HG02798 (cell line): ENCODE measurements at regions not wholly inside any gene's neighbourhood (a gene's known extent, or its start where the extent isn't known, plus 50 kb on each side); places are given as distances from the start of the nearest gene placed in this dataset.

Source experiments
- ATAC-seq: cut with Tn5 transposase; IDR thresholded peaks from one replicate; pipeline ENCODE4 v1.9.1; 2021; ENCODE audit warnings: mild to moderate bottlenecking; ENCODE audit not compliant: unreplicated experiment, poor library complexity

GRCh38 chr12:115094163-115094816 lies 410.3 kb upstream of the TBX3 start:
- no peak for ATAC-seq

DNA sequence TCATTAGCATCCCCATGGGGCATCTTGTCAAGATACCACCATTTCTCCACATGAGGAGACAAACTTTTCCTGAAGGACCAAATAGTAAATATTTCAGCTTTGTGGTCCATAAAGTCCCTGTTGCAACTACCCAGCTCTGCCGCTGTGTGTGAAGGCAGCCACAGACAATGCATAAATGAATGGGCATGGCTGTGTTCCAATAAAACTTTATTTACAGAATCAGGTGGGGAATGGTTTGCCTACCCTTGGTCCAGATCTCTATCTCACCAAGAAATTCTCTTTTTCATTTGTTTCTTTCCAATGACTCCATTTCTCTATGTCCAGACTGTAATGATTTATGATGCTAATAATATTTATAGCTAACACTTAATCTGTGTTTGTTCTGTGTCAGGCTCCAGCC lies 409.3 kb upstream of the TBX3 start:
- no peak for ATAC-seq

DNA sequence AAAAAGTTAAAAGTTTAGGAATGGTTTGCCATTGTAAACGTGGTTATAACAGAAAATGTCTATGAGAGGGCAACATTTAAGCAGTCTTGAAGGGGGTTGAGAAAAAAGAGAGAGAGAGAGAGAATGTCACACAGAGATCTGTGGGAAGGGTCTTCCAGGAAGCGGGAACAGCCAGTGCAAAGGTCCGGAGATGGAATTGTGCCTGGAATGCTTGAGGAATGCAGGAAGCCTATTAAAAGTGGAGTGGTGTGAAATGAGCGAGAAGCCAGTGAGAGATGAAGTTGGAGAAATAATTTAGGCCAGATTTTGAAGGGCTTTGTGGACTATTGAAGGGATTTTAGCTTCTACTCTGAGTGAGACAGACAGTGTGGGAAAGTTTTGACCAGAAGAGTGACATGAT lies 406.8 kb upstream of the TBX3 start:
- ATAC-seq: no peak

DNA sequence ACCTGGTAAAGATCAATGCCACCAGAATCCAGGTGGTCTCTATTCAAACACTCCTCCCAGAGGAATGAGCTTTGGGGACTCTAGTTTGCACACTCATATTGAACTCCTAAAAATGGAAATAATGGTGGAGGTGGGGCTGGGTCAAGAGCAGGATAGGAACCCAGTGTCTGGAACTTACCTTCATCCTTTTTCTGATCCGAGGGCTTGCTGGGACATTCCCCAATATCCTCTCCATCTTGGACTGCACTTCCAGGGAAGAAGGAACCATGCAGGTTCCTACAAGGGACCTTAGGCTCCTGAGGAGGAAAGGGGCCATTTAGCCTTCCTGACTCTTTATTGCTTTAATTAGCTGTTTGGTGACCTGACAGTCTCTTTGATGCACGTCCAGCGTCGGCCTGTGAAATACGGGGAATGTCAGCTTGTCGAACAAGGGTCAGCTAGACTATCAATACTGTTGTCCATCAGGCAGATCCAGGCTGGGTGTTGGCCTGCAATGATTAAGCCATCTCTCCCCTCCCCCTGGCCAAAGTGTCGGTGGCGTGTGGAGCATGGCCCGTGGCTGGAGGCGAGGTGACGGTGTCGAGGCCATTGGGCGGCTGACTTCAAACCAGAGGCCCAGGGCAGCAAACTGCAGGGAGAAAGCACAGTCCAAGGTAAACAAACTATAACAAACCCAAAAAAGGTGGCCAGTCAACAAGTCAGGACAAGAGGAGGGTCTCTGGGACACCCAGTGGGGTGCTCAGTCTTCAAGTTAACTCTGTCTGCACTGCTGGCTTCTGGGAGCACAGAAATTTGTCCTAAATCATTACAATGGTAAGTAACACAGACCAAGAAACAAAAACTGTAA lies 405.2 kb upstream of the TBX3 start:
- ATAC-seq: no peak

DNA sequence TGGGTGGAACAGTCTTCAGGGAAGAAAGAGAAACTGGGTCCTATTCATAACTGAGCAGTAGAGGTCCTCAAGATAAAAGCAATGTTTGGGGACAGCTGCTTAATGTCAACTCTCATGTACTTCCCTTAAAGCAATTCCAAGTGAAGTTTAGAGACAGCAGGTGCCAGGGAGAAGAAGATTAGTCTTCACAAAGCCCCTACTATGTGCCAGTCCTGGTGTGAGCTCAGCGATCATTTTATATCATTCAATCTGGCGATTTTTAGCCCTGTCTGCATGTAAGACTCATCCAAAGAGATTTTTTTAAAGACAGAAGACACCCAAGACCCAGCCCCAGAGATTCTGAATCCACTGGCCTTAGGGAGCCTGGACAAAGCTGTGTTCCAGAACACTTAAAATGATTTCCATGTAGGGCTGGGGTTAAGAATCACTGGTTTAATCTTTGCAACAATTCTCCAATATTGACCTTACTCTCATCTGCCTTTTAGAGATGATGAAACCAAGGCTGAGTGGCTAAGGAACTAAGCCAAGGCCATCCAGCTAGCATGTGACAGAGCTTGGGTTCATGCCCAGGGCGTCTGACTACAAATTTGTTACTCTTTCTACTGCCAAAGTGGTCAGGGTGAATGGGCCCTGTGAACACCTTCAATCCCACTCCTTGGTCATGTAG lies 404.5 kb upstream of the TBX3 start:
- ATAC-seq: no peak

GRCh38 chr12:115085594-115085993 lies 401.6 kb upstream of the TBX3 start:
- no peak for ATAC-seq

DNA sequence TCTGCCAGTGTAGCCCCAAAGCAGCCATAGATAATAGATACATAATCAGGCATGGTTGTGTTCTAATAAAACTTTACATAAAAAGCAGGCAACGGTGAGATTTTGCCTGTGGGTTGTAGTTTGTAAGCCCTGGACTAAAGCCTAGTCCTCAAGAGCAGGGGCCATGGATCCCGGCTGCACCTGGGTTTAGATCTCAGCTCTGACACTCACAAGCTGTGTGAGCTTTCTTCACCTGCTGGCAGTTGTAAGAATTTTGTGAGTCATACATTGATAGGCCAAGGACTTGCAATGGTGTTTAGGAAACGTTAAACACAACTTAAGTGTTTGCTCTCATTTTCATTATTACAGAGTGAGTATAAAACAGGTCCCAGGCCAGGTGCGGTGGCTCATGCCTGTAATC lies 395.8 kb upstream of the TBX3 start:
- ATAC-seq: no peak

- no peak for ATAC-seq
Measured at GRCh38 chr12:115078990-115079389, 395.0 kb upstream of the TBX3 start.

DNA sequence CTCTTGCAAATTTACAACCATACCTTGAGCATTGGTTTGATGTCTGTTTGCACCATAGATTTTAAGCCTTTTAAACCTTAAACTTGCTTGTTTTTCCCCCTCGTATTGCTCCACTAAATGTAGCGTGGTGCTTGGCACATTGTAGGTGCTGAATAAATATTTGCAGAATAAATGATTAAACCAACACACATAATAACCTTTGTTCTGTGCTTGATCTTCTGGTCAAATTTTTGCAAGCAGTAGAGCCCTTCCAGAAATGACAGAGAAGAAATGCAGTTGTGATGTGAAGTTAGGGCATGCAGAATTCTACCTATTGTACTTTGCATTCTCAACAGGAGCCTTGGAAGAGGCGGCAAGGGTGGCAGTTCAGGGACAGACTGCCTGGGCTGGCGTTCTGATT lies 394.4 kb upstream of the TBX3 start:
- ATAC-seq: no peak

- ATAC-seq: no peak
Measured at GRCh38 chr12:115075552-115076170, 391.7 kb upstream of the TBX3 start.

DNA sequence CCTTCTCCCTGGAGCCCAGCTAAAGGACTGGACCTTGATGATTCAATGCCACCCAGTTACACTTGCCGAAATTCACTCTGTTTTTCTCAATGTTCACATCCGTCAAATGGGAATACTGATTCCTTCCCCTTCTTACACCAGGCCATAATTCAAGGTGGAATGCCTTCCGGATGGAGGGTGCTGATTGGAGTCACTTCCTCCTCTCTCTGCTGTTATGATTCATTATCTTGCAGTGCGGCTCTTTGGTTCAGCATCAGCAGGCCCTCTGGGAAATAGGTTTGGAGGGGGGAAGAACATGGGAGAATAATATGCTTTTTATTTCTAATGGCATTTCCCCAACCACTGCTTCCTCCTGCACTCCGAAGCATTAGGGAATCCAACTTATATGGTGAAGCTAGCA lies 390.6 kb upstream of the TBX3 start:
- ATAC-seq: no peak

DNA sequence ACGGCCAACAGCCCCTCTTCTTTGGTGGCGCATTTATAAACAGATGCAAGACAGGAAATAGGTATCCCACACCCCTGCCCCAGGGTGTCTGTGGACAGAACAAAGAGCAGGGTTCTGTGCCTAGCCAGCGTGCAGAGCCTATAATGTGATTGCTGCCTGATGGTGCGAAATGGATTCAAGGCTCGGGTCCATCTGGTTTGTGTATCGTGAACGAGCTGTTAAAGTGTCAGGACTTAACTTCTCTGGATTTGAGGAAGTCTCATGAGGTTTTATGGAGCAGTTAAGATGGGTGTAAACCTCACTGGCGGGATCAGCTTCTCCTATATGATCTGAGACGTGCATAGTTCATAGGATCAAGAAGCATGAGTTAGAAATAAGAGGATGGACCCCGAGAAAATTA lies 388.7 kb upstream of the TBX3 start:
- ATAC-seq: no peak

DNA sequence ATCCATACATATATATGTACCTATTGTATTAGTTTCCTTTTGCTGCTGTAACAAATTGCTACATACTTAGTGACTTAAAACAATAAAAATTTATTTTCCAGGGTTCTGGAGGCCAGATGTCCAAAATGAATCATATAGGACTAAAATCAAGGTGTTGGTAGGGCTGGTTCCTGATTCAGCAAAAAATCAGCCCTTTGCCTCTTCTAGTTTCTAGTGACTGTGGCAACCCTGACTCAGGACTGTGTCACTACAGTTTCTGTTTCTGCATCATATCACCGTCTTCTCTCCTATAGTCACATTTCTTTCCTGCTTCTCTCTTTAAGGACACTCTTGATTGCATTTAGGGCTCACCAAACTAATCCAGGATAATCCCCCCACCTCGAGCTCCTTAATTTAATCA lies 386.3 kb upstream of the TBX3 start:
- ATAC-seq: no peak

GRCh38 chr12:115064296-115064695 lies 380.3 kb upstream of the TBX3 start:
- ATAC-seq: no peak

DNA sequence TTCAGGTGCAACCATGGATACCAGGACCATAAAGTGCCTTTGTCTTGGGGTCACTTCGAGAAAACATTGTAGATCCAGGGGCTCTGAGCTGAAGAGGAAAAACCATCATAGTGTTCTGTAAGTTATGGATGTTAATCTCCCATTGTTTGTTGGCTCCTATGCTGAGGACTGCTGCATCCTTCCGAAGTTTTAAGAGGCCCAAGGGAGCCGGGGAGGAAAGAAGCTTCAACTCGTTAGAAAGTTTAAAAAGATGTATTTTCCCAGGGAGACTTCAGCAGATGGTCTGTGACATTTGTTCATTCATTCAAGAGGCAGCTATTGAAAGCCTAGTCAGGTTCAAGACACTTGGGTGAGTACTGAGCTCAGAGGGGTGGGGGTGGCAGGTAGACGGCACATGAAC lies 378.8 kb upstream of the TBX3 start:
- ATAC-seq: no peak

- ATAC-seq: no peak
Measured at GRCh38 chr12:115060477-115061168, 376.6 kb upstream of the TBX3 start.

- no peak for ATAC-seq
Measured at GRCh38 chr12:115057445-115057844, 373.5 kb upstream of the TBX3 start.

- no peak for ATAC-seq
Measured at GRCh38 chr12:115051378-115051777, 367.4 kb upstream of the TBX3 start.

DNA sequence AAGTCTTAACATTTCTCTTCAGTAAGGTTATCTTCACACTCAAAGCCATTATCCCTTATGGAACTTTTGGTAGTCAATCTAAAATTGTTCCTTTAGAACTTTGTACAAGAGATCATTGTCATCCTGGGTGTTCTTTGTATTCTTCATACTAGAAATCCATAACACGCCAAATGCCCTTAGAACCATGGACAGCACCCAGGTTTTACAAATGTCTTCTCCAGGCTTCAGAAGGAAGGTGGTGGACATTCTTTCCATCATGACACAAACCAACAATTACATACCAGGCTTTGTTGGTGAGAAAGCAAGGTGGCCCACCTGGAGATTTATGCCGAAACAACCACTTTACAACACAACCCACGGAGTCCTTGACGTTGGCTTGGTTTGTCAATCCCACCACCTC lies 365.6 kb upstream of the TBX3 start:
- no peak for ATAC-seq

DNA sequence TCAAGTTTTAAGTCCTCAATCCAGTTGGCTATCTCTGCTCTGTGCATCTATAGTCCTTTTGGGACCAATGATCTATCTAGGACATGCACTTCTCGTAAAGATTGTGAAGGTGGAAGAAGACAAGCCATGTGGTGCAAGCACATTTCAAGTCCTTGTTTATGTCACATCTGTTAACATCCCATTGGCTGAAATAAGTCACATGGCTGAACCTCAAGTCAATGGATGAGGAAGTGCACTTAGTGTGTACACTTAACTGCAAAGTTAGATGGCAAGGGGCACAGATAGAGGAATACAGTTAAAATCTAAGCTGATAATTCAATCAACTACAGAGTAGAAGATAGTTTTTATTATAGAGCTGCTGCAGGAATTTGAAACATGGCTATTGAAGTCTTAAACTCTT lies 362.8 kb upstream of the TBX3 start:
- ATAC-seq: no peak
